Body of pancreas (tissue), 4 donors: ENCODE measurements at regions not wholly inside any gene's neighbourhood (a gene's known extent, or its start where the extent isn't known, plus 50 kb on each side); places are given as distances from the start of the nearest gene placed in this dataset.

Experiments used
- POLR2A ChIP-seq, 3 donors: fragments of 450-650 bp; IDR thresholded peaks; one replicate each; pipeline ENCODE4 v1.6.1; 2016; ENCODE audit warnings: antibody characterized with exemption in 3 of 3, mild to moderate bottlenecking in 2 of 3
- TF ChIP-seq, protein P1 (sequence below), 7 experiments: fragments of 450-650 bp in 4 of 7; fragments of 200-600 bp in 3 of 7; sonication (generic) in 3 of 7; IDR thresholded peaks; one replicate each; pipeline ENCODE4 v1.5.1; 2016 to 2019; ENCODE audit warnings: antibody characterized with exemption in 7 of 7

DNA sequence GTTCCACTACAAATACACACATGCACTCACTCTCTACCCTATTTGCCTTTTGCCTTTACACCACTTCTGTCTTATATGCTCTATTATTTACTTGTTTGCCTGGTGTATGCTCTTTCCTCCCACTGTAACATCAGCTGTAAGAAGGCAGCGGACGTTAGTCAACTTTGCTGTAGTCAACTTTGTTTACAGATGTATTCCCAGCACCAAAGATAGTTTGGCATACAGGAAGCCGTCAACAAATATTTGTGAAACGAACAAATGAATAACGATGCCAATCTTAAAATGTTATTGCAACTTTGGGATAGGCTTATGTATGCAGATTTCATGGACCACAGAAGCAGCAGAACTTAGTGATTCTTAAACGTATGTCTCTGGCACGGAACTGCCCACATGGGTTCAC, 138.3 kb upstream of the GALNT2 start:
- TF ChIP-seq, protein P1, sequence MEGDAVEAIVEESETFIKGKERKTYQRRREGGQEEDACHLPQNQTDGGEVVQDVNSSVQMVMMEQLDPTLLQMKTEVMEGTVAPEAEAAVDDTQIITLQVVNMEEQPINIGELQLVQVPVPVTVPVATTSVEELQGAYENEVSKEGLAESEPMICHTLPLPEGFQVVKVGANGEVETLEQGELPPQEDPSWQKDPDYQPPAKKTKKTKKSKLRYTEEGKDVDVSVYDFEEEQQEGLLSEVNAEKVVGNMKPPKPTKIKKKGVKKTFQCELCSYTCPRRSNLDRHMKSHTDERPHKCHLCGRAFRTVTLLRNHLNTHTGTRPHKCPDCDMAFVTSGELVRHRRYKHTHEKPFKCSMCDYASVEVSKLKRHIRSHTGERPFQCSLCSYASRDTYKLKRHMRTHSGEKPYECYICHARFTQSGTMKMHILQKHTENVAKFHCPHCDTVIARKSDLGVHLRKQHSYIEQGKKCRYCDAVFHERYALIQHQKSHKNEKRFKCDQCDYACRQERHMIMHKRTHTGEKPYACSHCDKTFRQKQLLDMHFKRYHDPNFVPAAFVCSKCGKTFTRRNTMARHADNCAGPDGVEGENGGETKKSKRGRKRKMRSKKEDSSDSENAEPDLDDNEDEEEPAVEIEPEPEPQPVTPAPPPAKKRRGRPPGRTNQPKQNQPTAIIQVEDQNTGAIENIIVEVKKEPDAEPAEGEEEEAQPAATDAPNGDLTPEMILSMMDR (IDR thresholded peaks at IDR 0.05) = no peak
- no peak for TF ChIP-seq POLR2A (IDR thresholded peaks at IDR 0.05)
